ENCODE measurements at regions not wholly inside any gene's neighbourhood (a gene's known extent, or its start where the extent isn't known, plus 50 kb on each side); places are given as distances from the start of the nearest gene placed in this dataset.
"Not testable (repeated sequence)": the region's sequence is repeated elsewhere in the genome, so short reads cannot be mapped to it uniquely, and the experiment has no call there.

DNA sequence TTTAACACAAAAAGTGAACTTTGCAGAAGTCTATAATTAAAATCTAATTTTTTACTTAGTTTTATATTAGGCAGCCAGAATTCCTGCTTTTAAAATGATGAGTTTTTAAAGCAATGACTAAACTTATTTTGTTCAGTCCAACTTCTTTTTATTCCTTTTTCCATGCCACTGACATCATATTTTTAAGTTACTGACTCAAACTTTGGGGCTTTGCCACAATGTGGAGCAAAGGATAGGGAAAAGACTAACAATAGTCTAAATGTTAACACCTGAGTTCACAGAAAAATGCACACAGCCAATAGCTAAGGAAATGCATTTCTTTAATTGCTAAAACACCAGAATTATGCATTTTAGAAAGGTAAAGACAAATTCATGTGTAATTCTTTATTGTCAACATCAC is 647.6 kb upstream of the DPPA4 start:
- no peak for TF ChIP-seq SUZ12 (IDR thresholded peaks at IDR 0.05; ENCODE audit: extremely low read depth, insufficient read depth, insufficient read length)
- TF ChIP-seq YY1 (IDR thresholded peaks at IDR 0.05; ENCODE audit: insufficient read depth, insufficient read length) = no peak
- no peak for TF ChIP-seq ZNF274 (IDR thresholded peaks at IDR 0.05; ENCODE audit: low read depth, low read length)
- Histone ChIP-seq H3K9ac (ENCODE audit: insufficient read length, low read depth) (no peak overlapping the region), H3K27me3 (ENCODE audit: insufficient read depth, insufficient read length) (no peaks in the 10 kb centered on the region), H3K9me3 (ENCODE audit: insufficient read depth, low read length) (no peaks in the 10 kb centered on the region), H3K4me1 (ENCODE audit: insufficient read depth, insufficient read length) (no peaks in the 10 kb centered on the region), H3K4me3 (ENCODE audit: insufficient read length, low read depth) (no peak overlapping the region), H3K36me3 (ENCODE audit: insufficient read depth, insufficient read length, low read length) (no peaks in the 10 kb centered on the region)
- DNase-seq (ENCODE audit: low read depth, low spot score) = no peak

DNA sequence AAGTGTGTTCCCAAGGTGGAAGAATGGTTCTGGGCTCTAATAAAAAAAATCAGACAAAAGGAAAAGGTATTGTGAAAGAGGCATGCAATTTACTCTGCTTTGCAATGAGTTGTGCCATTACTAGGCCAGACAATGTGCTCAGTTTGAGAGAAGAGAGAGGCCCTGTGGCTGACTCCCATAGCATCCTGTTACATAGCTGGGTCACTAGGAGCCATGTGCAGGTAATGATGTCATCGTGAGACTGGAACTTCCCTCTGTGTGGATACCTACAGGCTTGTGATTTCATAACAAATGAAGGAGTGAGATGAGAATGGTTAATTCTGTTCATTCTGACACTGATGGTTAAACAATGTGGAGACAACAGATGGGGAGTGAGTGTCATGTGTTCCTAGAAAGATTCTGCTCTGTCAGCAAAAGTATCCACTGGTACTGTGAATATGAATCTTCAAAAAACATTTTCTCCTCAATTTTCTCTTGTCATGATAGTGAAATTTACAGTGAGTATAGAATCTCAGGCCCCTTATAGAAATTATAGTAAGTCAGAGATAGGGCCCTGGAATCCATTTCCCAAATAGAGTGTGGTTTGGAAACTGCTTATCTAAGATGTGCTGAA is 648.7 kb upstream of the DPPA4 start:
- no peaks in the 10 kb centered on the region for H3K4me1 ChIP-seq (ENCODE audit: insufficient read depth, insufficient read length)
- no peaks in the 10 kb centered on the region for H3K9me3 ChIP-seq (ENCODE audit: insufficient read depth, low read length)
- no peaks in the 10 kb centered on the region for H3K36me3 ChIP-seq (ENCODE audit: insufficient read depth, insufficient read length, low read length)
- H3K9ac ChIP-seq (ENCODE audit: insufficient read length, low read depth) = no peak overlapping the region
- TF ChIP-seq YY1 (IDR thresholded peaks at IDR 0.05; ENCODE audit: insufficient read depth, insufficient read length) (no peak), SUZ12 (IDR thresholded peaks at IDR 0.05; ENCODE audit: extremely low read depth, insufficient read depth, insufficient read length) (no peak), ZNF274 (IDR thresholded peaks at IDR 0.05; ENCODE audit: low read depth, low read length) (no peak)
- H3K4me3 ChIP-seq (ENCODE audit: insufficient read length, low read depth) = no peak overlapping the region
- no peaks in the 10 kb centered on the region for H3K27me3 ChIP-seq (ENCODE audit: insufficient read depth, insufficient read length)
- no peak for DNase-seq (ENCODE audit: low read depth, low spot score)

DNA sequence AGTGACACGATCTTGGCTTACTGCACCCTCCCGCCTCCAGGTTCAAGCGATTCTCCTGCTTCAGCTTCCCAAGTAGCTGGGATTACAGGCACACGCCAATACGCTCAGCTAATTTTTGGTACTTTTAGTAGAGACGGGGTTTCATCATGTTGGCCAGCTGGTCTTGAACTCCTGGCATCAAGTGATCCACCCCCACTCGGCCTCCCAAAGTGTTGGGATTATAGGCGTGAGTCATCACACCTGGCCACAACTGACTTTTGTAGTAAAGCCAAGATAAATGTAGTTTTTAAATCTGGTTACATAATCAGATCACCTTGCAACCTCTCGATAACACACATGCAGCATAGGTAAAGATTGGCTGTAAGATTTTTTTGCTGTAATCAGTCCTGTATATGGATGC is 657.5 kb upstream of the DPPA4 start:
- no peaks in the 10 kb centered on the region for H3K9me3 ChIP-seq (ENCODE audit: insufficient read depth, low read length)
- no peak for DNase-seq (ENCODE audit: low read depth, low spot score)
- H3K36me3 ChIP-seq (ENCODE audit: insufficient read depth, insufficient read length, low read length) = no peaks in the 10 kb centered on the region
- no peak overlapping the region for H3K4me3 ChIP-seq (ENCODE audit: insufficient read length, low read depth)
- H3K27me3 ChIP-seq (ENCODE audit: insufficient read depth, insufficient read length) = no peaks in the 10 kb centered on the region
- H3K9ac ChIP-seq (ENCODE audit: insufficient read length, low read depth) = no peak overlapping the region
- TF ChIP-seq SUZ12 (IDR thresholded peaks at IDR 0.05; ENCODE audit: extremely low read depth, insufficient read depth, insufficient read length) (no peak), YY1 (IDR thresholded peaks at IDR 0.05; ENCODE audit: insufficient read depth, insufficient read length) (no peak), ZNF274 (IDR thresholded peaks at IDR 0.05; ENCODE audit: low read depth, low read length) (no peak)
- no peaks in the 10 kb centered on the region for H3K4me1 ChIP-seq (ENCODE audit: insufficient read depth, insufficient read length)

DNA sequence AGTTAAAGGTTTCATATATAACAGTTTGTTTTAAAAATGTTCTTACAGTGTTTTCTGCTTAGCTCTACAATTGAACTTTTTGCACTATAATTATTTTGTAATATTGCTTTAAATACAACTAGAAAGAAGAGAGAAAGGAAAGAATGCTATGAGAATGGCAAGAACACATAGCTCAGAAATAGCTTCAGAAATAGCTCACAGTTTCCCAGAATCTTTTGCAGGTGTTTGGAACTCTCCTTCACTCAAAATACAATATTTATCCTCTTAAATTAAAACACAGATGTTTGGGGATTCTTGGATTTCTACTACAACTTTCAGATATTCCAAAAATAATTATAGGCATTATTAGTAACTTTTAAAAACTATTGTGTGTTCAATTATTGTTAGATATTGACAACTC is 658.0 kb upstream of the DPPA4 start:
- no peak overlapping the region for H3K9ac ChIP-seq (ENCODE audit: insufficient read length, low read depth)
- H3K9me3 ChIP-seq (ENCODE audit: insufficient read depth, low read length) = no peaks in the 10 kb centered on the region
- no peaks in the 10 kb centered on the region for H3K36me3 ChIP-seq (ENCODE audit: insufficient read depth, insufficient read length, low read length)
- no peak for DNase-seq (ENCODE audit: low read depth, low spot score)
- no peaks in the 10 kb centered on the region for H3K4me1 ChIP-seq (ENCODE audit: insufficient read depth, insufficient read length)
- no peaks in the 10 kb centered on the region for H3K27me3 ChIP-seq (ENCODE audit: insufficient read depth, insufficient read length)
- TF ChIP-seq YY1 (IDR thresholded peaks at IDR 0.05; ENCODE audit: insufficient read depth, insufficient read length) = no peak
- TF ChIP-seq SUZ12 (IDR thresholded peaks at IDR 0.05; ENCODE audit: extremely low read depth, insufficient read depth, insufficient read length) = no peak
- no peak for TF ChIP-seq ZNF274 (IDR thresholded peaks at IDR 0.05; ENCODE audit: low read depth, low read length)
- no peak overlapping the region for H3K4me3 ChIP-seq (ENCODE audit: insufficient read length, low read depth)

DNA sequence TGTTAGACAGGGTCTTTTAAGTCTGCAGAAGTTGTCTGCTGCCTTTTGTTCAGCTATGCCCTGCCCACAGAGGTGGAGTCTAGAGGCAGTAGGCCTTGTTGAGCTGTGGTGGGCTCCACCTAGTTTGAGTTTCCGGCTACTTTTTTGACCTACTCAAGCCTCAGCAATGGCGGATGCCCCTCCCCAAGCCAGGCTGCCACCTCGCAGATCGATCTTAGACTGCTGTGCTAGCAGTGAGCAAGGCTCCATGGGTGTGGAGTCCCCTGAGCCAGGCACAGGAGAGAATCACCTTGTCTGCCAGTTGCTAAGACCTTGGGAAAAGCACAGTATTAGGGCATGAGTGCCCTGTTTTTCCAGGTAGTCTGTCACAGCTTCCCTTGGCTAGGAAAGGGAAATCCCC is 664.6 kb upstream of the DPPA4 start:
- H3K4me1 ChIP-seq (ENCODE audit: insufficient read depth, insufficient read length); H3K9ac ChIP-seq (ENCODE audit: insufficient read length, low read depth); H3K9me3 ChIP-seq (ENCODE audit: insufficient read depth, low read length); H3K4me3 ChIP-seq (ENCODE audit: insufficient read length, low read depth); H3K27me3 ChIP-seq (ENCODE audit: insufficient read depth, insufficient read length); DNase-seq (ENCODE audit: low read depth, low spot score); H3K36me3 ChIP-seq (ENCODE audit: insufficient read depth, insufficient read length, low read length): not testable (repeated sequence)

DNA sequence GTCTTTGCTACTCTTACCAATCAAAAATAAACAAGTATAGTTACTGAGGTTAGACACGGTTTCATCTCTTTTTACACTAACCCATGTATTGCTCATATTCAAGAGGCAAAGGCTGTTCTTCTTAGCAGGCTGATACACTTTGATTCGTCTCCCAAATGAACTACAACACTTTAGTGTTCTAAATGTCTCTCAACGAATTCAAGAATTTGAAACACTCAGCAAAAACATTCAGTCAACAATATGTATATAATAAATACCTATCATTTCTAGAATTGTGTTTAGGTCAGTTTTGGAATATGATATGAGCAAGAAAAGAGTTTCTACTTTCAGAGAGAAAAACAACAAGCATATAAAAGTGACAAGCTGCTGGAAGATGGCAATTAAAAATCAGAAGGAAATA is 669.6 kb upstream of the DPPA4 start:
- Histone ChIP-seq H3K4me3 (ENCODE audit: insufficient read length, low read depth) (no peak overlapping the region), H3K9ac (ENCODE audit: insufficient read length, low read depth) (no peak overlapping the region), H3K36me3 (ENCODE audit: insufficient read depth, insufficient read length, low read length) (no peaks in the 10 kb centered on the region), H3K4me1 (ENCODE audit: insufficient read depth, insufficient read length) (no peaks in the 10 kb centered on the region), H3K27me3 (ENCODE audit: insufficient read depth, insufficient read length) (no peaks in the 10 kb centered on the region), H3K9me3 (ENCODE audit: insufficient read depth, low read length) (no peaks in the 10 kb centered on the region)
- TF ChIP-seq YY1 (IDR thresholded peaks at IDR 0.05; ENCODE audit: insufficient read depth, insufficient read length) (no peak), SUZ12 (IDR thresholded peaks at IDR 0.05; ENCODE audit: extremely low read depth, insufficient read depth, insufficient read length) (no peak), ZNF274 (IDR thresholded peaks at IDR 0.05; ENCODE audit: low read depth, low read length) (no peak)
- no peak for DNase-seq (ENCODE audit: low read depth, low spot score)

DNA sequence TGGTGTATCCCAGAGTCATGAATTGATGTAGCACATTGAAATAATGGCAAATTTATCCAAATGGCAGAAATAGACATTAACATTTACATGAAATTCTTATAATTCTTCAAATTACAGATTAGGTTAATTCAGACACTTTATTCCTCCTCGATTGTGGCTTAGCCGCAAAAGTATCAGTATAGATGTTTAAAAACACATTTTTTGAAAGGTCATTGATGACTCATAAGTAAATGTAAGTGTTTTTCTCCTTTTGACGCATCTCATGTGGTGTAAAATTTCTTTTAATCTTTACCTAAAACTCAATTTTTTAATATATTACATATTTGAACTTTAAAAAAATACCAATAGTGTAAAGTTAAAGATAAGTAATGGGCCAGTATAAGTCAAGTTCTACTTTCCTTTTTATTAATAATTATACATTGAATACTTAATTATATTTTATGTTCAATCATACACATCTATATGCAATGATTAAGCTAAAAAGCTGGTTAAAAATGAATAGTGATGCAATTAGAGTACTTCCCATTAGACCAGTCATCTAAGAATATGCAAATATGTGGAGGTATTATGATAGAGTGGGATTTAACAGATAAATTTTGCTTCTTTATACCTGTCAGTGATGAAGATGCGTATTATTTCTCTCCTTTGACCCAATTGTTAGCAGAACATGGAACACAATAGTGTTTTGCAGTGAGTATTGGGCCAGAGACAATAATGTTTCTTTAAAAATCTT is 678.1 kb upstream of the DPPA4 start:
- no peak overlapping the region for H3K4me3 ChIP-seq (ENCODE audit: insufficient read length, low read depth)
- no peaks in the 10 kb centered on the region for H3K36me3 ChIP-seq (ENCODE audit: insufficient read depth, insufficient read length, low read length)
- no peaks in the 10 kb centered on the region for H3K9me3 ChIP-seq (ENCODE audit: insufficient read depth, low read length)
- H3K27me3 ChIP-seq (ENCODE audit: insufficient read depth, insufficient read length) = no peaks in the 10 kb centered on the region
- DNase-seq (ENCODE audit: low read depth, low spot score) = no peak
- TF ChIP-seq ZNF274 (IDR thresholded peaks at IDR 0.05; ENCODE audit: low read depth, low read length) (no peak), SUZ12 (IDR thresholded peaks at IDR 0.05; ENCODE audit: extremely low read depth, insufficient read depth, insufficient read length) (no peak), YY1 (IDR thresholded peaks at IDR 0.05; ENCODE audit: insufficient read depth, insufficient read length) (no peak)
- H3K4me1 ChIP-seq (ENCODE audit: insufficient read depth, insufficient read length) = no peaks in the 10 kb centered on the region
- no peak overlapping the region for H3K9ac ChIP-seq (ENCODE audit: insufficient read length, low read depth)

Data from NT2/D1 (cell line).